ENCODE measurements at regions not wholly inside any gene's neighbourhood (a gene's known extent, or its start where the extent isn't known, plus 50 kb on each side); places are given as distances from the start of the nearest gene placed in this dataset.

DNA sequence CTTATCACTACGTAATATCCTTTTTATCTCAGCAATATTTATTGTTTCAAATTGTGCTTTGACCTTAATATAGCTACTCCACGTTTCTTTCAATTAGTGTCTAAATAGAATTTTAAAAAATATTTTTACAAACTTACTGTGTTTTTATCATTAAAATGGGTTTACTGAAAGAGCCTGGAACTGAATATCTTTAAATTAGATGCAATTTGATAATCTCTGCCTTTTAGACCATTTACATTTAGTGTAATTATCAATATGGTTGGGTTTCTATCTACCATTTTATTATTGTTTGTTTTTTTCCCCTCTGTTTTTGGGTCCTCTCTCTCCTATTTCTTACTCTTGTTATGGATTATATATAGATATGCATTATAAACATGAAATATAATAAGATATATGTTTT, 327.8 kb downstream of the IRX2 start:
- in situ Hi-C loops (cut with HindIII; ENCODE audit: low sequenced_read_pairs) = no loop called here
- H3K4me3 ChIP-seq (ENCODE audit: low read depth, low read length) = no peak overlapping the region
- no peak for DNase-seq (ENCODE audit: low read depth, low spot score)
- TF ChIP-seq, protein P1, sequence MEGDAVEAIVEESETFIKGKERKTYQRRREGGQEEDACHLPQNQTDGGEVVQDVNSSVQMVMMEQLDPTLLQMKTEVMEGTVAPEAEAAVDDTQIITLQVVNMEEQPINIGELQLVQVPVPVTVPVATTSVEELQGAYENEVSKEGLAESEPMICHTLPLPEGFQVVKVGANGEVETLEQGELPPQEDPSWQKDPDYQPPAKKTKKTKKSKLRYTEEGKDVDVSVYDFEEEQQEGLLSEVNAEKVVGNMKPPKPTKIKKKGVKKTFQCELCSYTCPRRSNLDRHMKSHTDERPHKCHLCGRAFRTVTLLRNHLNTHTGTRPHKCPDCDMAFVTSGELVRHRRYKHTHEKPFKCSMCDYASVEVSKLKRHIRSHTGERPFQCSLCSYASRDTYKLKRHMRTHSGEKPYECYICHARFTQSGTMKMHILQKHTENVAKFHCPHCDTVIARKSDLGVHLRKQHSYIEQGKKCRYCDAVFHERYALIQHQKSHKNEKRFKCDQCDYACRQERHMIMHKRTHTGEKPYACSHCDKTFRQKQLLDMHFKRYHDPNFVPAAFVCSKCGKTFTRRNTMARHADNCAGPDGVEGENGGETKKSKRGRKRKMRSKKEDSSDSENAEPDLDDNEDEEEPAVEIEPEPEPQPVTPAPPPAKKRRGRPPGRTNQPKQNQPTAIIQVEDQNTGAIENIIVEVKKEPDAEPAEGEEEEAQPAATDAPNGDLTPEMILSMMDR (IDR thresholded peaks at IDR 0.05; ENCODE audit: low read depth, low read length) = no peak

DNA sequence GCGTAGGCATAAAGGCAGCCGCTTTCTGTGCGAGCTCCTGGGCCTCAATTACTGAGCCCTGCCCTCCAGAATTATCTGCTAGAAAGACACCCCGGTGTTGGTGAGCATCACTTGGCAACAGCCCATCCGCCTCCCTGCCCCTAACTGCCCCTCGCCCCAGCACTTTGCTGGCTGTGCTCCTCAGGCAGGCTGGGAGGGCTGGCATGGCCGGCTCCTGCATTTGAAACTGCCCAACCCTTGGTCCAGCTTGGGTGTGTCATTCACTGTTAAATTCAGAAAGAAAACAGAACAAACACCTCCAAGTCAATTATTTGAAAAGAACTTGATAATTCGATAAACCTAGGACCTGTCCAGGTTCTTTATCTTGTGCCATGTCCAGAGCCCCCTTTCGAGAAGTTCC, 334.2 kb downstream of the IRX2 start:
- in situ Hi-C loops (cut with HindIII; ENCODE audit: low sequenced_read_pairs) = no loop called here
- H3K4me3 ChIP-seq (ENCODE audit: low read depth, low read length) = no peak overlapping the region
- TF ChIP-seq, protein P1 (IDR thresholded peaks at IDR 0.05; ENCODE audit: low read depth, low read length) = no peak
- DNase-seq (ENCODE audit: low read depth, low spot score) = no peak

DNA sequence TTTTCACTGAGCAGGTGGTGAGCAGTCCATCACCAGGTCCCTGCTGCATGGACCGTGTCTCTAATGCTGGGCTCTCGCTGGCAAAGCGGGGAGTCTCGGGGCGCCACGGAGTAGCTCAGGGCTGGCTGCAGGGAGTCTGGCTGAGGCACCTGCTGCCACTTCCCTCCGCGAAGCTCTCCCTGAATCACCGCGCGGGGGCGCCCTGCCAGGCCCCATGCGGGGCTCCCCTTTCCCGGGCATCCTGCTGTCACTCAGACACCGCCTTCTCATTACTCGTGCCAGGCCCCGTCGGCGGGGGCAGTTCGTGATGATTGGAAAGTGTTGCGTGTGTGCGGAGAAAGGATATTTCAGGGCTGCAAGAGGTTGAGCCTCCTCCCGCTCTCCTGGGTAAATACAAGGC, 335.8 kb downstream of the IRX2 start:
- TF ChIP-seq, protein P1 (IDR thresholded peaks at IDR 0.05; ENCODE audit: low read depth, low read length) = no peak
- in situ Hi-C loops (cut with HindIII; ENCODE audit: low sequenced_read_pairs) = no loop called here
- no peak for DNase-seq (ENCODE audit: low read depth, low spot score)
- no peak overlapping the region for H3K4me3 ChIP-seq (ENCODE audit: low read depth, low read length)

DNA sequence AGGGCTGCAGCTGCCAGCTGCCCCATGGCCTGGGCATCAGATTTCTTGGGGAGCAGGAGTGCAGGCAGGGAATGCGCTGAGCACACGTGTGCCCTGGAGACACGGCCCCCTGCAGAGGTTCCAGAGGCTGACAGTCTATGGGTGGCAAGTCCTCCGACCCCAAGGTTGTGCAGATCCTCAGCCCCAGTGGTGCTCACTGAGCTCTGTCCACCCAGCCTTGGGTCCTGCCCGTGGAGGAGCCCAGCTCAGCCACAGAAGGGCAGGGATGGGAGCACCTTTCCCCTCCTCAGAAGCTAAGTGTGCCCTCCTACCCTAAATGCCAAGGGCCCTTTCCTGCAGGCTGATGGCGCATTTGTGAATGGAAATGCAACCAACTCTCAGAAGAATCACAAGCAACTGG, 341.0 kb downstream of the IRX2 start:
- TF ChIP-seq, protein P1 (IDR thresholded peaks at IDR 0.05; ENCODE audit: low read depth, low read length) = no peak
- in situ Hi-C loops (cut with HindIII; ENCODE audit: low sequenced_read_pairs) = no loop called here
- H3K4me3 ChIP-seq (ENCODE audit: low read depth, low read length) = no peak overlapping the region
- DNase-seq (ENCODE audit: low read depth, low spot score) = no peak

DNA sequence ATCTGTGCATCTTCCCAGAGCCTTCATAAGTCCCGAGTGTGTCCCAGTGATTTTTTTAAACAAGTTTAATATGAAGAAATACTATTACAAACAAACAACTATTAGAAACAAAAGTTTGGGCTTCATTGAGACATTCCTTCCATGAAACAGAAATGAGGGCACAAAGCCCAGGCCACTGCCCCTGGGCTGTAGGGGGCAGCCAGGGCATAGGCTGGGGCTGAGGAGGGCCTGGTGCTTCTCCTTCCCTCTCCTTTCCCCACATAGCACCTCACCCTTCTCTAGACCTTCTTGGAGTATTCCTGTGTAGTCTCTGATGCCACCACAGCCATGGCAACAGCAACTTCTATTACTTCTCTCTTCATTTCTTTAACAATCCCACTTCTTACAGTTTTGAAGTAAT, 348.2 kb downstream of the IRX2 start:
- TF ChIP-seq, protein P1 (IDR thresholded peaks at IDR 0.05; ENCODE audit: low read depth, low read length) = no peak
- no peak for DNase-seq (ENCODE audit: low read depth, low spot score)
- H3K4me3 ChIP-seq (ENCODE audit: low read depth, low read length) = no peak overlapping the region
- in situ Hi-C loops (cut with HindIII; ENCODE audit: low sequenced_read_pairs) = no loop called here

DNA sequence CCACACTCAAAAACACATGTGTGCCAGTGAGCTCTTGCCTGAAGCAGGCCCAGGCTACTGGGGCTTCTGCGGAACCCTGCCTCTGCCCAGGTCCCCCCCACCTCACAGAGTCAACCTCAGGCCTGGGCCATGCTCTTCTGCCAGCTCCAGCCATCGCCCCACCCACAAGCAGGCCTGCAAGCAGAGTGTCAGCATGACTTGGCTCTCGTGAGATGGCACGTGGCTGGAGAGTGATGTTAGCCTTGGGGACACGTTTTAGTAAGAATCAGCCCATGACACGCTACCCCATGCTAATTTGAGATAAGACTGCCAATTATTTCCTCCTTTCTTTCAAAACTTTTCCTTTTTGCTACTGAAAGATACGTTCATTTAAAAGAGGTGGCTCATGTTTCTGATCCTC, 351.7 kb downstream of the IRX2 start:
- no peak for DNase-seq (ENCODE audit: low read depth, low spot score)
- TF ChIP-seq, protein P1 (IDR thresholded peaks at IDR 0.05; ENCODE audit: low read depth, low read length) = no peak
- in situ Hi-C loops (cut with HindIII; ENCODE audit: low sequenced_read_pairs) = no loop called here
- no peak overlapping the region for H3K4me3 ChIP-seq (ENCODE audit: low read depth, low read length)

DNA sequence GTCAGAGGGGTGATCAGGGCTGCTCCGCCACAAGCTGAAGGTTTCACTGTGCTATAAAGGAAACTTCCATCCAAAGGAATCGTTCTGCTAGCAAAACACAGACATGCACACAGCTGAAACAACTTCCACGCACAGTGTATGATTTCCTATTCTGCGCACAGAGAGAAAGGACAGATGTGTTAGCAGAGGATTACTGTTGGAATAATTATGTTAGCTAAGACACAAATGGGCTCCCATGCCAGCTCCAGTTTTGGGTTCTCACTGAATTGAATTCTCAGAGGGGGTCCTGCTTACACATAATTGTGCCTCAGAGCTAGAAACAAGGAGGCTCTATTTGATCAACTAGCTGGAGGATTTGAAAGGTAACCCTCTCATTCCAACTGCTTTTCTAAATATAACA, 352.4 kb downstream of the IRX2 start:
- H3K4me3 ChIP-seq (ENCODE audit: low read depth, low read length) = no peak overlapping the region
- TF ChIP-seq, protein P1 (IDR thresholded peaks at IDR 0.05; ENCODE audit: low read depth, low read length) = no peak
- in situ Hi-C loops (cut with HindIII; ENCODE audit: low sequenced_read_pairs) = no loop called here
- no peak for DNase-seq (ENCODE audit: low read depth, low spot score)

Data from astrocyte of the spinal cord (primary cell).